Loucy (cell line): ENCODE measurements at regions not wholly inside any gene's neighbourhood (a gene's known extent, or its start where the extent isn't known, plus 50 kb on each side); places are given as distances from the start of the nearest gene placed in this dataset.

ENCODE experiments used
- H2AFZ ChIP-seq: fragments of 200-600 bp; sonication (generic); 2 replicates; pipeline ENCODE4 v1.6.0; 2016; ENCODE audit warnings: antibody characterized with exemption, mild to moderate bottlenecking, low read length, moderate library complexity
- H3F3A ChIP-seq: fragments of 200-600 bp; 2 replicates; pipeline ENCODE4 v1.6.0; 2016; ENCODE audit warnings: antibody characterized with exemption, low read depth, mild to moderate bottlenecking
- H3K27me3 ChIP-seq: fragments of 200-600 bp; sonication (generic); 2 replicates; pipeline ENCODE4 v1.6.1; 2014; ENCODE audit warnings: low read length, mild to moderate bottlenecking; ENCODE audit not compliant: insufficient read depth, poor library complexity, severe bottlenecking
- H3K36me3 ChIP-seq: fragments of 200-600 bp; sonication (generic); 2 replicates; pipeline ENCODE4 v1.6.1; 2016; ENCODE audit warnings: low read length; ENCODE audit not compliant: insufficient read depth
- H3K4me1 ChIP-seq: fragments of 200-600 bp; sonication (generic); 2 replicates; pipeline ENCODE4 v1.5.1; 2014; ENCODE audit warnings: low read length, mild to moderate bottlenecking; ENCODE audit not compliant: insufficient read depth, poor library complexity, severe bottlenecking
- H3K4me2 ChIP-seq: fragments of 200-600 bp; sonication (generic); 2 replicates; pipeline ENCODE4 v1.6.0; 2014; ENCODE audit warnings: antibody characterized with exemption, low read length, low read depth, mild to moderate bottlenecking; ENCODE audit not compliant: poor library complexity, severe bottlenecking
- H3K4me3 ChIP-seq: fragments of 200-600 bp; sonication (generic); 2 replicates; pipeline ENCODE4 v1.5.1; 2014; ENCODE audit warnings: low read length, mild to moderate bottlenecking, mixed read lengths; ENCODE audit not compliant: poor library complexity, severe bottlenecking
- H3K79me2 ChIP-seq: fragments of 200-600 bp; sonication (generic); 2 replicates; pipeline ENCODE4 v1.6.1; 2014; ENCODE audit warnings: low read length; ENCODE audit not compliant: insufficient read depth
- H3K9ac ChIP-seq: fragments of 200-600 bp; sonication (generic); 2 replicates; pipeline ENCODE4 v1.6.0; 2014; ENCODE audit warnings: mild to moderate bottlenecking, low read depth, low read length, moderate library complexity; ENCODE audit not compliant: poor library complexity, severe bottlenecking
- H3K9me2 ChIP-seq: fragments of 200-600 bp; sonication (generic); replicated peaks from 2 replicates; pipeline ENCODE4 v1.6.1; 2016; ENCODE audit warnings: low read depth, low read length, mixed read lengths
- H3K9me3 ChIP-seq: fragments of 200-600 bp; sonication (generic); 2 replicates; pipeline ENCODE4 v1.6.1; 2014; ENCODE audit warnings: mild to moderate bottlenecking, antibody characterized with exemption, low read length, low read depth; ENCODE audit not compliant: insufficient read depth
- H4K20me1 ChIP-seq: fragments of 200-600 bp; sonication (generic); 2 replicates; pipeline ENCODE4 v1.6.0; 2014; ENCODE audit warnings: antibody characterized with exemption, low read length, mild to moderate bottlenecking; ENCODE audit not compliant: insufficient read depth, poor library complexity, severe bottlenecking
- CTCF ChIP-seq: fragments of 200-600 bp; sonication (generic); conservative IDR thresholded peaks from 2 replicates; pipeline ENCODE4 v1.5.1; 2014; ENCODE audit warnings: mild to moderate bottlenecking, antibody characterized with exemption, low read length
- EZH2phosphoT487 ChIP-seq: fragments of 200-600 bp; IDR thresholded peaks from 2 replicates; pipeline ENCODE4 v1.6.1; 2018; ENCODE audit warnings: antibody characterized with exemption, mild to moderate bottlenecking, moderate library complexity, borderline replicate concordance

GRCh38 chr10:131638049-131638879 is 262.5 kb upstream of the PPP2R2D start:
- no peaks in the 10 kb centered on the region for H4K20me1 ChIP-seq
- no peak overlapping the region for H3K4me3 ChIP-seq
- no peaks in the 10 kb centered on the region for H3K36me3 ChIP-seq
- H3K79me2 ChIP-seq: no peaks in the 10 kb centered on the region
- H3K9me3 ChIP-seq: peaks cover 3% of the 10 kb centered on the region; the same call in 1 of the 2 replicates
- no peaks in the 10 kb centered on the region for H3F3A ChIP-seq
- H2AFZ ChIP-seq: no peak overlapping the region
- no peaks in the 10 kb centered on the region for H3K9me2 ChIP-seq
- no peak overlapping the region for H3K9ac ChIP-seq
- no peak overlapping the region for H3K4me2 ChIP-seq
- H3K4me1 ChIP-seq: no peaks in the 10 kb centered on the region
- H3K27me3 ChIP-seq: no peaks in the 10 kb centered on the region
- TF ChIP-seq EZH2phosphoT487 (no peak), CTCF (no peak)

GRCh38 chr10:131638880-131639278 is 261.9 kb upstream of the PPP2R2D start:
- TF ChIP-seq EZH2phosphoT487 (no peak), CTCF (no peak)
- Histone ChIP-seq H3K9ac (no peak overlapping the region), H4K20me1 (no peaks in the 10 kb centered on the region), H3K4me2 (no peak overlapping the region), H3F3A (no peaks in the 10 kb centered on the region), H3K4me1 (no peaks in the 10 kb centered on the region), H2AFZ (no peak overlapping the region), H3K9me2 (no peaks in the 10 kb centered on the region), H3K4me3 (no peak overlapping the region), H3K79me2 (no peaks in the 10 kb centered on the region), H3K36me3 (no peaks in the 10 kb centered on the region), H3K27me3 (no peaks in the 10 kb centered on the region), H3K9me3 (peaks cover 3% of the 10 kb centered on the region; the same call in 1 of the 2 replicates)

GRCh38 chr10:131640045-131640644 is 260.7 kb upstream of the PPP2R2D start:
- H3K27me3 ChIP-seq: no peaks in the 10 kb centered on the region
- H3K4me1 ChIP-seq: no peaks in the 10 kb centered on the region
- H2AFZ ChIP-seq: no peak overlapping the region
- no peaks in the 10 kb centered on the region for H3F3A ChIP-seq
- H3K9me2 ChIP-seq: no peaks in the 10 kb centered on the region
- H3K79me2 ChIP-seq: no peaks in the 10 kb centered on the region
- no peaks in the 10 kb centered on the region for H3K9me3 ChIP-seq
- no peak overlapping the region for H3K9ac ChIP-seq
- no peak for TF ChIP-seq EZH2phosphoT487
- TF ChIP-seq CTCF: no peak
- H4K20me1 ChIP-seq: no peaks in the 10 kb centered on the region
- no peak overlapping the region for H3K4me3 ChIP-seq
- H3K4me2 ChIP-seq: no peak overlapping the region
- no peaks in the 10 kb centered on the region for H3K36me3 ChIP-seq
